Suprapubic skin (tissue), 4 donors: ENCODE measurements at regions not wholly inside any gene's neighbourhood (a gene's known extent, or its start where the extent isn't known, plus 50 kb on each side); places are given as distances from the start of the nearest gene placed in this dataset.

Experiments used
- CTCF ChIP-seq, 2 donors: fragments of 200-600 bp in 1 of 2; fragments of 450-650 bp in 1 of 2; sonication (generic) in 1 of 2; IDR thresholded peaks; one replicate each; pipeline ENCODE4 v1.5.1; 2016 to 2019; ENCODE audit warnings: antibody characterized with exemption in 2 of 2, mild to moderate bottlenecking in 1 of 2, moderate library complexity in 1 of 2
- EP300 ChIP-seq: sonication (generic); formaldehyde crosslinking; IDR thresholded peaks from one replicate; pipeline ENCODE4 v1.6.1; 2017; ENCODE audit warnings: antibody characterized with exemption
- POLR2A ChIP-seq, 2 donors: fragments of 450-650 bp; IDR thresholded peaks; one replicate each; pipeline ENCODE4 v1.6.1; 2017; ENCODE audit warnings: antibody characterized with exemption in 2 of 2, mild to moderate bottlenecking in 2 of 2, moderate library complexity in 2 of 2
- POLR2AphosphoS5 ChIP-seq, 3 donors: sonication (generic); formaldehyde crosslinking; IDR thresholded peaks; one replicate each; pipeline ENCODE4 v1.6.1; 2017; ENCODE audit warnings: antibody characterized with exemption in 3 of 3

GRCh38 chr9:135299239-135299590, 180.4 kb upstream of the PPP1R26 start:
- TF ChIP-seq CTCF (IDR thresholded peaks at IDR 0.05) (no peak), EP300 (no peak), POLR2AphosphoS5 (IDR thresholded peaks at IDR 0.05) (no peak), POLR2A (IDR thresholded peaks at IDR 0.05) (no peak)
